HEK293 (cell line): ENCODE measurements at regions not wholly inside any gene's neighbourhood (a gene's known extent, or its start where the extent isn't known, plus 50 kb on each side); places are given as distances from the start of the nearest gene placed in this dataset.

Experiments used
- CTCF ChIA-PET: fragments of 350-600 bp; formaldehyde crosslinking; extraction: SDS; loops from one replicate; lab custom pipeline; 2021; ENCODE audit warnings: antibody characterized with exemption; lab: Yijun Ruan, JAX
- POLR2A ChIA-PET: fragments of 300-600 bp; formaldehyde crosslinking; extraction: SDS; loops from one replicate; lab custom pipeline; 2020; ENCODE audit warnings: antibody characterized with exemption, inconsistent platforms; lab: Yijun Ruan, JAX
- H3K27ac ChIP-seq: fragments of 200-500 bp; sonication (Bioruptor generic); 2 replicates; pipeline ENCODE4 v1.5.1; 2014; ENCODE audit warnings: low read depth, low read length, control low read depth, inconsistent platforms; ENCODE audit errors: extremely low read depth
- H3K36me3 ChIP-seq, 2 experiments: fragments of 200-500 bp in 1 of 2; sonication (Bioruptor generic) in 1 of 2; 1 replicate in 1 of 2; 2 replicates in 1 of 2; pipeline ENCODE4 v1.5.1; 2014 to 2017; ENCODE audit warnings: inconsistent platforms in 2 of 2, low read length in 2 of 2; ENCODE audit not compliant: control insufficient read depth in 2 of 2, insufficient read depth in 1 of 2
- H3K4me1 ChIP-seq: fragments of 200-500 bp; sonication (Bioruptor generic); 2 replicates; pipeline ENCODE4 v1.5.1; 2014; ENCODE audit warnings: mild to moderate bottlenecking, low read length, inconsistent platforms; ENCODE audit not compliant: control insufficient read depth, insufficient read depth
- H3K4me3 ChIP-seq: 2 replicates; pipeline ENCODE4 v1.5.1; 2011; ENCODE audit warnings: low read depth, mild to moderate bottlenecking, control low read depth, low read length, moderate library complexity
- H3K9me3 ChIP-seq: fragments of 200-500 bp; sonication (Bioruptor generic); 2 replicates; pipeline ENCODE4 v1.5.1; 2014; ENCODE audit warnings: low read depth, low read length, inconsistent platforms; ENCODE audit not compliant: control insufficient read depth, insufficient read depth
- HOXC10 ChIP-seq: sonication (generic); formaldehyde crosslinking; IDR thresholded peaks from 2 replicates; pipeline ENCODE4 v1.8.1; 2023; ENCODE audit warnings: mild to moderate bottlenecking, missing genetic modification reagents
- KLF7 ChIP-seq: fragments of 450-650 bp; formaldehyde crosslinking; IDR thresholded peaks from 2 replicates; pipeline ENCODE4 v1.5.1; 2016; ENCODE audit warnings: missing biosample characterization, missing genetic modification characterization, borderline replicate concordance
- KLF8 ChIP-seq: fragments of 450-650 bp; formaldehyde crosslinking; IDR thresholded peaks from 2 replicates; pipeline ENCODE4 v1.5.1; 2016; ENCODE audit warnings: missing biosample characterization, missing genetic modification characterization
- OSR2 ChIP-seq: fragments of 450-650 bp; formaldehyde crosslinking; IDR thresholded peaks from 2 replicates; pipeline ENCODE4 v1.5.1; 2016; ENCODE audit warnings: missing biosample characterization, missing genetic modification characterization
- PRDM4 ChIP-seq: fragments of 450-650 bp; formaldehyde crosslinking; IDR thresholded peaks from 2 replicates; pipeline ENCODE4 v1.5.1; 2017; ENCODE audit warnings: missing biosample characterization, missing genetic modification characterization
- ZBTB7A ChIP-seq: fragments of 450-650 bp; formaldehyde crosslinking; IDR thresholded peaks from 2 replicates; pipeline ENCODE4 v1.5.1; 2016; ENCODE audit warnings: low read depth, missing biosample characterization, missing genetic modification characterization
- ZNF112 ChIP-seq: fragments of 450-650 bp; formaldehyde crosslinking; IDR thresholded peaks from 2 replicates; pipeline ENCODE4 v1.5.0; 2017; ENCODE audit warnings: missing biosample characterization, missing genetic modification characterization
- ZNF211 ChIP-seq: fragments of 450-650 bp; formaldehyde crosslinking; IDR thresholded peaks from 2 replicates; pipeline ENCODE4 v1.5.1; 2016; ENCODE audit warnings: low read depth, missing biosample characterization, missing genetic modification characterization
- ZNF324 ChIP-seq: fragments of 450-650 bp; formaldehyde crosslinking; IDR thresholded peaks from 2 replicates; pipeline ENCODE4 v1.5.1; 2016; ENCODE audit warnings: missing biosample characterization, missing genetic modification characterization
- ZNF362 ChIP-seq: fragments of 450-650 bp; formaldehyde crosslinking; IDR thresholded peaks from 2 replicates; pipeline ENCODE4 v1.5.1; 2016; ENCODE audit warnings: missing biosample characterization, missing genetic modification characterization
- ZNF37A ChIP-seq: fragments of 450-650 bp; IDR thresholded peaks from 2 replicates; pipeline ENCODE4 v1.5.1; 2018; ENCODE audit warnings: missing biosample characterization, missing genetic modification characterization
- ZNF398 ChIP-seq: fragments of 450-650 bp; formaldehyde crosslinking; IDR thresholded peaks from 2 replicates; pipeline ENCODE4 v1.5.1; 2017; ENCODE audit warnings: missing biosample characterization, missing genetic modification characterization
- ZNF580 ChIP-seq: fragments of 450-650 bp; formaldehyde crosslinking; IDR thresholded peaks from 2 replicates; pipeline ENCODE4 v1.5.1; 2016; ENCODE audit warnings: missing biosample characterization, missing genetic modification characterization
- ZNF610 ChIP-seq: fragments of 450-650 bp; formaldehyde crosslinking; IDR thresholded peaks from 2 replicates; pipeline ENCODE4 v1.5.1; 2016; ENCODE audit warnings: missing biosample characterization, missing genetic modification characterization, borderline replicate concordance
- ZNF654 ChIP-seq: fragments of 450-650 bp; formaldehyde crosslinking; IDR thresholded peaks from 2 replicates; pipeline ENCODE4 v1.5.1; 2016; ENCODE audit warnings: low read depth, missing biosample characterization, missing genetic modification characterization
- ZNF658 ChIP-seq: fragments of 450-650 bp; formaldehyde crosslinking; IDR thresholded peaks from 2 replicates; pipeline ENCODE4; 2016; ENCODE audit warnings: missing biosample characterization, missing genetic modification characterization
- ZNF707 ChIP-seq: fragments of 450-650 bp; formaldehyde crosslinking; IDR thresholded peaks from 2 replicates; pipeline ENCODE4 v1.5.1; 2016; ENCODE audit warnings: missing biosample characterization, missing genetic modification characterization
- ZNF776 ChIP-seq: fragments of 450-650 bp; formaldehyde crosslinking; IDR thresholded peaks from 2 replicates; pipeline ENCODE4 v1.5.0; 2017; ENCODE audit warnings: missing biosample characterization, missing genetic modification characterization, borderline replicate concordance
- ZNF791 ChIP-seq: fragments of 450-650 bp; formaldehyde crosslinking; IDR thresholded peaks from 2 replicates; pipeline ENCODE4 v1.5.1; 2016; ENCODE audit warnings: missing biosample characterization, missing genetic modification characterization
- ZNF843 ChIP-seq: fragments of 450-650 bp; formaldehyde crosslinking; IDR thresholded peaks from 2 replicates; pipeline ENCODE4 v1.5.1; 2016; ENCODE audit warnings: missing biosample characterization, missing genetic modification characterization

- TF ChIP-seq ZNF654 (tag by site-specific recombination), result peak; percentile 83
- no peak for TF ChIP-seq ZNF324 (tag by site-specific recombination)
- TF ChIP-seq ZNF843 (tag by site-specific recombination), result 0 out of 2 replicates have a peak, but pooled peaks have one; percentile 31
- no peak for TF ChIP-seq ZNF776 (tag by site-specific recombination)
- TF ChIP-seq ZNF37A, result no peak
Measured at GRCh38 chr5:33257807-33258429, 182.8 kb upstream of the TARS1 start (continued).

GRCh38 chr5:33258553-33258952 is 182.2 kb upstream of the TARS1 start:
- no peaks in the 10 kb centered on the region for H3K9me3 ChIP-seq
- no peak overlapping the region for H3K4me3 ChIP-seq
- CTCF ChIA-PET, result interaction anchor here (0.5 to 0.9 kb wide), 3 partner anchors 13 to 397 kb away, joined by 3 to 4 read pairs (median 4); no protein-coding TSS in a partner anchor
- no peak for TF ChIP-seq ZNF610 (tag by site-specific recombination)
- no peak overlapping the region for H3K27ac ChIP-seq
- H3K36me3 ChIP-seq, result no peaks in the 10 kb centered on the region
- POLR2A ChIA-PET, result no interaction called here
- no peaks in the 10 kb centered on the region; the same call in 1 of the 2 replicates for H3K4me1 ChIP-seq

- POLR2A ChIA-PET, result no interaction called here
- H3K36me3 ChIP-seq, result no peaks in the 10 kb centered on the region
- H3K27ac ChIP-seq, result no peak overlapping the region
- TF ChIP-seq ZNF112 (no peak), HOXC10 (CRISPR knock-in tag) (no peak), ZNF843 (tag by site-specific recombination) (no peak), ZNF658 (no peak), ZNF211 (tag by site-specific recombination) (no peak), ZNF791 (tag by site-specific recombination) (no peak), KLF7 (no peak), PRDM4 (tag by site-specific recombination) (no peak), ZNF398 (no peak), KLF8 (no peak), ZNF362 (no peak), ZBTB7A (tag by site-specific recombination) (no peak), OSR2 (tag by site-specific recombination) (no peak), ZNF707 (no peak), ZNF580 (tag by site-specific recombination) (no peak)
- TF ChIP-seq, all 188 proteins: peak for 0
- H3K9me3 ChIP-seq, result peaks cover 4% of the 10 kb centered on the region
- no peaks in the 10 kb centered on the region; the same call in 1 of the 2 replicates for H3K4me1 ChIP-seq
- no peak overlapping the region for H3K4me3 ChIP-seq
- CTCF ChIA-PET, result interaction anchor here (0.7 to 0.9 kb wide), 2 partner anchors 11 to 208 kb away, joined by 3 to 4 read pairs; no protein-coding TSS in a partner anchor
Measured at GRCh38 chr5:33260098-33260497, 180.7 kb upstream of the TARS1 start.
